ENCODE measurements at regions not wholly inside any gene's neighbourhood (a gene's known extent, or its start where the extent isn't known, plus 50 kb on each side); places are given as distances from the start of the nearest gene placed in this dataset.
"Not testable (repeated sequence)": the region's sequence is repeated elsewhere in the genome, so short reads cannot be mapped to it uniquely, and the experiment has no call there.

DNA sequence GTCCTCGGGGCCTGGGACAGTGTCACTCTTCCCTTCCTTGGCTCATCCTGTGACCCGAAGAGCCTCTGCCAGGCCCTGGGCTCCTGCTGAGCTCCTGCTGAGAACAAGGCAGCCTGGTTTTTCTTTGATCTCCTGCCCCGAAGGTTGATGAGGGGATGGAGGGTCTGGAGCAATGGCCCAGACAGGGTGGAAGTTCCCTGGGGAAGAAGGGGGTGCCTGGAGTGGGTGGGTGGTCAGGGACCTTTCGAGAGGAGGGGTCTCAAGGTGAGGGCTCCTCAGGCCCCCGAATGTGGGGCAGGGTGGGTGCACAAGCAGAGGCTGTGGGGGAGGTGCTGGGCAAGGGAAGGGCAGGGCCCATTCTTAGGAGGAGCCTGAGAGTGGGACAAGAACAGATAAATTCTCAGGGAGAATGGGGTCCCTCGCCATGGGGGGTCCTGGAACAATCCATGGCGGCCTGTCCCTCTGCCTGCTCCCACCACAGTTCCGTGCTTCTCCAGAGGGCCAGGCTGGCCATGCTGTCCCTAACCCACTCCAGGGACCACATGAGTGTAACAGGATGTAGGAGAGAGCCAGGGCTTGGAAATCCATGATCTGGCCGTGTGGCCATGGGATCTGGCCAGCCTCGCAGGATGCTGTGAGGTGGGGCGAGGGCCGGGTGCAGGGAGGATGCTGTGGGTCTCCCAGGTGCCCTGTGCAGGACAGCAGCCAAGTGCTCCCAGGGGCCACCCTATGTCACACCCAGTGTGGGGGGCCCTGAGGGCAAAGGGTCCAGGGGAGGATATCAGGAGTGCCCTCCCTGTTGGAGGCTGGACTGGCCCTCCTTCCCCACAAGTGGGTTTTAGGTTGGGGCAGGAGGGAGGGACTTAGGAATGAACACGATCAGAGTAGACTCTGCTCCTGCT, 128.5 kb upstream of the LPCAT1 start:
- no peak for DNase-seq

DNA sequence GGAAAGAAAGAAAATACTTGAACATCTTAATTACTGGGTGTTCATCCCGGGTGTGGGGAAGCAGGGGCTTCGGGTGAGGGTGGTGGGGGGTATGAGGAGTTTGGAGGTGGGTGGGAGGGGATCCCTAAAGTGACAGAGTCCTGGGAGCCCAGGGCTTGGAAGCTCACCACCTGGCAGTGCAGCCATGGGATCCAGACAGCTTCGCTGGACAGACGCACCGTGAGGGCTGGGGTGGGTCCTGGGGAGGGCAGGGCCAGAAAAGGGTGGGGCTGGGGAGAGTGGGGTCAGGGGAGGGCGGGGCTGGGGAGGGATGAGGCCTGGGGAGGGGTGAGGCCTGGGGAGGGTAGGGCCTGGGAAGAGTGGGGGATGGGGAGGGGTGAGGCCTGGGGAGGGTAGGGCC, 127.5 kb upstream of the LPCAT1 start:
- DNase-seq, result no peak

DNA sequence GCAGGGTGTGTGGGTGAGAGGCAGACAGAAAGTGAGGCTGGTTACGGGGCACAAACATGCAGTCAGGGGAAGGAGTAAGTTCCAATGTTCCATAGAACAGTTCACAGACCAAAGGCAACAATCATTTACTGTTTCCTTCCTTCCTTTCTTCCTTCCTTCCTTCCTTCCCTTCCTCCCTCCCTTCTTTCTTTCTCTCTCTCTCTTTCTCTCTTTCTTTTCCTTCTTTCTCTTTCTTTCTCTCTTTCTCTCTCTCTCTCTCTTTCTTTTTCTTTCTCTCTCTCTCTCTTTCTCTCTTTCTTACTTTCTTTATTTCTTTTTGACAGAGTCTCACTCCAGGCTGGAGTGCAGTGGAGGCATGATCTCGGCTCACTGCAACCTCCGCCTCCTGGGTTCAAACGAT, 125.8 kb upstream of the LPCAT1 start:
- DNase-seq, result no peak

DNA sequence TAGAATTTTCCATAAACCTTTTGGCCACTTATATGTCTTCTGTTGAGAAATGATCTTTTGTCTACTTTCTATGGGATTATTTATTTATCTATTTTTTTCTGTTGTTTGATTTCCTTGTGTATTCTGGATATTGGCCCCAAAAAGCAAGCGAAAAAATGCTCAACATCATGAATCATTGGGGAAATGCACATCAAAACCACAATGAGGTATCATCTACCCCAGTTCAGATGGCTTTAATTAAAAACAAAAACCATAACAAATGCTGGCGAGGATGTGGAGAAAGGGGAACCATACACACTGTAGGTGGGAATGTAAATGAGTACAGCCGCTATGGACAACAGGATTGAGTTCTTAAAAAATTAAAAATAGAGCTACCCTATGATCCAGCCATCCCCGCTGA, 125.0 kb upstream of the LPCAT1 start:
- DNase-seq, result no peak

DNA sequence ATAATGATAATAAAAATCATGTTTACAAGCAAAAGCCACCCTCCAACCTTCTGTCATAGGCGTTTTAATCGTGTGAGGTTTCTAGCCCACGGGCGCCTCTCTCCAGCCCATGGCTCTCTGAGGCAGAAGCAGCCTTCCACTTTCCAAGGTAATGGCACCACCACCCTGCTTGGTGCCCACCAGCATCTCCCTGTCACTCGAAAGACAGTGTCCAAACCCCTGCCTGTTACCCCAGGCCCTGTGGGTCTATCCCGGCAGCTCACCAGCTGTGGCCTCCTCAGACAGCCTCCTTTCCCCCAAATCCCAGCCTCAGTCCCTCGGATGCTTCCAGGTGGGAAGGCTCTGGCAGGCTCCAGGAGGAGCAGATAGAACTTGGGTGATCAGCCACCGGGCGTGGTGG, 123.8 kb upstream of the LPCAT1 start:
- DNase-seq, result no peak

DNA sequence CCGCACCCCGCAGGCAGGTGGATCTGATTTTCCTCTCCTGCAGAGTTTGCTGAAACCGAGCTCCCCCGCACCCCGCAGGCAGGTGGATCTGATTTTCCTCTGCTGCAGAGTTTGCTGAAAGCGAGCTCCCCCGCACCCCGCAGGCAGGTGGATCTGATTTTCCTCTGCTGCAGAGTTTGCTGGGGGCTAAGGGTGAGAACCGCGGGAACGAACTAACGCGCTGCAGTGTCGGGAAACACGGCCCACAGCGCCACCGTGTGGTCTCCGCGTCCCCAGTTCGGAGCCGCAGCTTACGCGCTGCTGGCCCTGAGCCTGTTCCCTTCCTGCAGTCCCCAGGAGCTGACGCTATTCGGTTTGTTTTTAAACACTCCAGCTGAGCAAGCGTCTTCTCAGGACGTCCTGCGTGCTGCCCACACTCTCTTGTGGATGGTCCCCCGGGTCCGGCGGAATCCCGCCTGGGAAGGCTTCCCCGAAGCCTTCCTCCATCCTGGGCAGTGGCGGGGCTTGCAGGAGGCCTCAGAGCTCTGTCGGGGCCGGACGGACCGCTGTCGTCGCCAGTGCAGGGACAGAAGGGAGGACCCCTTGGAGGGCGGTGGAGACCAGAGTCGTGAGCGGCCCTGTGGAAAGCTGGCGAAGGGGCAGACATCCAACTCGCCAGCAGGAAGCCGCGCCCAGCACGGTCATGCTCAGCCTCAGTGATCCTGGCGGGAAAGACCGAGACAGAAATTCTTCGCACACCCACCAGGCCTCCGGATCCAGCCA, 121.2 kb upstream of the LPCAT1 start:
- peak; percentile 89 for DNase-seq

DNA sequence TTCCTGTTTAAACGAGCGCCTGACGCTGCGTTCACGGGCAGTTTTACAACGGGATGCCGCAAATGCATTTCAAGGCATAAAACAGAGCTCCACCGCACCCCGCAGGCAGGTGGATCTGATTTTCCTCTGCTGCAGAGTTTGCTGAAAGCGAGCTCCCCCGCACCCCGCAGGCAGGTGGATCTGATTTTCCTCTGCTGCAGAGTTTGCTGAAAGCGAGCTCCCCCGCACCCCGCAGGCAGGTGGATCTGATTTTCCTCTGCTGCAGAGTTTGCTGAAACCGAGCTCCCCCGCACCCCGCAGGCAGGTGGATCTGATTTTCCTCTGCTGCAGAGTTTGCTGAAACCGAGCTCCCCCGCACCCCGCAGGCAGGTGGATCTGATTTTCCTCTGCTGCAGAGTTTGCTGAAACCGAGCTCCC, 120.6 kb upstream of the LPCAT1 start:
- DNase-seq, result not testable (repeated sequence)

DNA sequence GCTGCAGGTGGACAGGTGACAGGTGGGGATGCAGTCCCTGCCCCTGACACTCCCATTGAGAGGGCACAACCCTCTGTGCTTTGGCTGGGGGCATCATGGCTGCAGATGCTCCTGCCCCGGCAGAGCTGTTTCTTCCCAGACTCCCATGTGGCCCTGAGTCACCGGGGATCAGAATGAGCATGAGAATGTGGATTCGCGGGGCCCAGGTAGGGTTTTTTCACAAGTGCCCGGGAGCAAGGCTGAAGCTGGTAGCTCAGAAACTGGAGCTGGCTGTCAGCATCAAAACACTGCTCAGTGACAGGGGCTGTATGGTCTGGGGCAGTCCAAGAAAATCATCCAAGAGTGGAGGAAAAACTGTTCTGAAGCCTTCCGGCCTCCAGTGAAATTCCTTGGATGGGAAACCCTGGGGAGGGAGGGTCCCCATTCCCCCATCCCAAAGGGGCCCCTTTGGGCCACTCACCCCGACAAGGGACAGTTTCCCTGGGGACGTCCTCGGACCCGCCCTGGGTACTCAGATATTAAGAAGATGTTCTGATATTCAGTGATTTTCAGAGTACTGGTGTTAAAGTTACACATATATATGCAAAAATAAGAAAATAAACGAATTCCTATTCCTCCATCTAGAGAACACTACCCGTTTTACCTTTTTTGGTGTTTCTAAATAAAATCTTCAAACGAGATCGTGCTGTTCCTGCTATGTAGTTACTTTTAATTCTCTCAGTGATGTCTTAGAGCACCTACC, 120.1 kb upstream of the LPCAT1 start:
- no peak for DNase-seq

DNA sequence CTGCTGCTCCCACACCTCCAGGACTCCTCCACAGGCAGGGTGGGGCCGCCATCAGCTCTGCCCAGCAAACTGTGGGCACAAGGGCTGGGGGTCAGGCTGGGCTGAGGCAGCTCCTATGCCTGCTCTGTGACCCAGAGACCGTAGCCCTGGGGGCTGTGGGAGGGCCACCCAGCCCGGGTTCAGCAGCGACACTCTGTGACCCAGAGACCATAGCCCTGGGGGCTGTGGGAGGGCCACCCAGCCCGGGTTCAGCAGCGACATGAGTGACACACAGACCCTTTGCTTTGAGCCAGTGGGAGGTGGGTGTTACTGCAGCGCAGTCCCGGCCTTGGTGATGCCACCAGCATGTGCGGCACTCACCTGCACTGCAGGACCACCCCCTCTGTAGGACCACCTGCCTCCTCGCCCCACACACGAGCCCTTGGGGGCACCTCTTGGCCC, 118.9 kb upstream of the LPCAT1 start:
- DNase-seq, result no peak

DNA sequence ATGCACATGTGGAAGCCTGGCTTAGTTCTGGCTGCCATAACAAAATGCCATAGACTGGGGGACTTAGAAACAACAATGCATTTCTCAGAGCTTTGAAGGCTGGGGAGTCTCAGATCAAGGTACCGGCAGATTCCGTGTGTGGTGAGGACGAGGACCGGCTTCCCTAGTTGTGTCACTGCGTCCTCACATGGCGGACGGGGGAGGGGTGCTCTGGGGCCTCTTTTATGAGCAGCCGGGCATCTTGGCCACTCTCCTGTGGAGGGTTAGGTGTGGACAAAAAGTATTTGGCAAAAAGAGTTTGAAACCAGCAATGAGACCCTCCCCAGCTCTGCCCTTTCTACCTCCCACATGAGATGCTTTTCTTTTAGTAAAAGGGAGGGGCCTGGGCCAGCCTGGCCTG, 118.5 kb upstream of the LPCAT1 start:
- no peak for DNase-seq

DNA sequence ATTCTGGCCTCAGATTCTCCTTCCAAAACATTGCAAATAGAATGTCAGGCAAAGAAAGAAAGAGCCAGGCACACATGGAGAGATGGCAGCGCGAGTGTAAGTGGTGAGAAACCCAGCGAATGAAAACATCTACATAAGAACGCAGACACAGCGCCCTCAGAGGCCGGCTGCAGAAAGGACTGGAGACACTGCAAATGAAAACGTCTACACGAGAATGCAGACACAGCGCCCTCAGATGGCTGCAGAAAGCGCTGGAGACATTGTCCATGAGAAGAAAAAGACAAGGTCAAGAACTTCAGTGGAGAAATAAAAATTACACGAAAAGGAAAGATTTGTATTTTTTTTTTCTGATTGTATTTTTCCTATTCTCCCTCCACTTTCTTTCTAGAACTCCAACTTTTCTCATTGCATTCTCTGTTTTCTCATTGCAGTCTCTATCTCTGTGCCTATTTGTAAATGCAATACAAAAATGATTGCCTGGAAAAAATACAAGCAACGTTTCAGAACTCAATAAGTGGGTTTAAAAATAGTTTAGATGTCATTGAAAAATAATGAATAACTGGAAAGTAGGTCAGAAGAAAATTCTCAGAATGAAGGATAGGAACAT, 117.9 kb upstream of the LPCAT1 start:
- peak; percentile 95 for DNase-seq

DNA sequence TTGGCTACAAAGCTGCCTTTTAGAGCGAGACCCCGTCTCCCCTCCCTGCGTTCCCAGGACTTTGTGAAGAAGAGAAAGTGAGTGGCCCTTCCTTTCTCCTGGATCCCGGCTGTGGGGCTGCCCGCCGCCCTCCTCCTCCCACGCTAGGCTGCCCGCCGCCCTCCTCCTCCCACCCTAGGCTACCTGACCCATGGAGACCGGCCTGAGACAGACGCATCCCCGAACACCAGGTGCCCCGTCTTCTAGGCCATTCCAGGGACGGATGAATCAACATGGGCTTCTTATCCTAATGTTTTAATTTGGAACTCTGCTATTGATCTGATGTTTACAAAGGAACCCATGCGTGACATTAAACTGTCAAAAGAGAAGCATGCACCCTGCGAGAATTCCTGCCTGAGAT, 117.3 kb upstream of the LPCAT1 start:
- DNase-seq, result no peak

DNA sequence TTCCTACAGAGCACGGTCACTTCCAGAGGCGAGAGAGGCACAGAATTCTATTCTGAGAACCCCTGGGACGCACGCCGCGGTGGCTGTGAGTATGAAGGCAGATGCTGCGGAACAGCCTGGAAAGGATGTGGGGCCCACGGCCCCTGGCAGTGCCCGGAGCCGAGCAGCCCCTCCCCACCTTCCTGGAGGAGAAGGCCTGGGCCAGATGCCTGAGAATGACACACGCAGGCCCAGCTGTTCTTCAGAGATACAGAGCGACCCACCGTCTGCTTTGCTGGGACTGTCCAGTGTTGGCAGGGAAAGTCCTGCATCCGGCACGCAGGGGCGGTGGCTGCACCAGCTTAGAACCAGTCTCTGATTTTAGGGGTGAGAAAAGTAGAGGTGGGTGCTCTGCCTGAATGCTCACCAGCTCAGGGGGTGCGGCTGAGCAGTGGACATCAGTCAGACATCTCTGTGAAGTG, 116.7 kb upstream of the LPCAT1 start:
- DNase-seq, result no peak

DNA sequence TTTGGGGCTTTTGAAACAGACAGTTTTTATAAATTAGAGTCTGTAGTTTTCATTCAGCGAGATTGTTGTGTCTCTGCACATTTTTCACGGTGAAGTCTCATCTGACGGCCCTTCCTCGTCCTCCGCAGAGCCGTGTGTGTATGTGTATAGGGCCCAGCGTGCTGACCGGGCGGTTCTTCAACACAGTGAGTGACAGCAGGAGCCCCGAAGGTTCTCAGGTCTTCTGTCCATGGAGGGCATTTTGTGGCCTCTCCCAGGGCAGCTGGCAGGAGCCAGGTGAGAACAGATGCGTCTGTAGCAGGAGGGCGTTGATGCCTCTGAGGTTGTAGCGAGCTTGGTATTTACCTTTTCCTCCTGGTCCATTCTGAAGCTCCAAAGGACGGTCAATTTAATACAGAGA, 116.0 kb upstream of the LPCAT1 start:
- no peak for DNase-seq

DNA sequence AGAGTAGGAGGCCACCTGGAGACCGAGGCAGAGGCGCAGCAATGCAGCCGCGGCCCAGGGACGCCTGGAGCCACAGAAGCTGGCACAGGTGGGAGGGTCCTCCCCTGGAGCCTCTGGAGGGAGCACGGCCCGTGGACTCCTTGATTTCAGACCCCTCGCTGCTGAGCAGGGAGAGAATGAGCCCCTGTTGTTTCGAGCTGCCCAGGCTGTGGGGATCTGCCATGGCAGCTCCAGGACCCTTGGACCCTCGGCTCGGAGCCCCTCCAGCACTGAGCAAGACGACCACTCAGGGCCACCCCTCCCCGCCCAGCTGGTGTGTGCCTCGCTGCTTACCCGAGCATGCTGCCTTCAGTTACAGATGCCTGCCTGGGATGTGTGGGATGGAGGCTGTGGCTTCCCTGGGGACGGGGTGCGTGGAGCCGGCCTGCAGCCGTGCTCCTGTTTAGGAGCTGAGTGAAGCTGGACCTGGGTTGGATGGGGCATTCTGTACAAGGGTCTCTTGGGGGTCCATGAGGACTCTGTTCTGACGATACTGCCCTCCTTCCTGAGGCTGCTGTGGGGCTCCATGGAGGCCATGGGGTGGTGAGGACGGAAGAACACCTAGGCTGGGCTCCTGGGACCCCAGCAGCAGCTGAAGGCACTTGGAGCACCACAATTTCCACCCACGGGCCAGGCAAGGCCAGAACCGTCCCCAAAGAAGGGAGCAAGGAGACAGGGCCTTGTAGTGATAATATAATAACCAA, 115.1 kb upstream of the LPCAT1 start:
- no peak for DNase-seq

DNA sequence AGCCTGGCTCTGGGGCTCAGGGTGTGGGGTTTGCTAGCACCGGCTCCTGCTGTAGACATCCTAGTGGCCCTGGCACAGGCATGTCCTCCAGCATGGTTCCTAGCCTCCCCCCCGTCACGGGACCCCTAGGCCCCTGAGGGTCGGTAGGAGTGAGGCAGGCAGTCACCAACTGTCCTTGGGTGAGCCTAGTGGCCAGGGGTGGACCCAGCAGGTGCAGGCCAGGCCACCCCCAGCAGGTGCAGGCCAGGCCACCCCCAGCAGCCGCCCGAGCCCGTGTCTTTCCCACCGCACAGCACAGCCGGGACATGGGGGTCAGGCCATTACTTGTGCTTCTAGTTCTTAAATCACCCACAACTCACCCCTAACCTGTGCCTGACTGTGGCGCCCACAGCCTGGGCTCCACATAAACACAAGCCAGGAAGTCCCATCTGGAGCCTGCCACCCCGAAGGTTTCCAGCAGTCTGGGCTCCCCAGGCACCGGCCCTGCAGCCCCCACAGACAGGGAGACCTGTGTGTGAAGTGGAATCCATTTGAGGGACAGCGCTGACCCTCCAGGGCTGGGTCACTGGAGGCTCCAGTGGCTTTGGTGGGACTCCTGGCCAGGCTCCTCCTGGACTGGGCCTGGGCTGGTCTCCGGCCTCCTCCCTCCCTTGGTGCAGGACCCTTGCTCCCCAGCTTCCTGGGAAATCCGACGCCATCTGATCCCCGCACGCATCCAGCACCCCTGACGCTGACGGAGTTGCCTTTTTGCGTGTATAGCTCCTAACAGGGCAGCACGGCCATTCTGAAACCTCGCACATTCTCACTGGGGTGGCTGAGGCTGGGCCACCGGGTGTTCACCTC, 114.1 kb upstream of the LPCAT1 start:
- DNase-seq, result no peak

DNA sequence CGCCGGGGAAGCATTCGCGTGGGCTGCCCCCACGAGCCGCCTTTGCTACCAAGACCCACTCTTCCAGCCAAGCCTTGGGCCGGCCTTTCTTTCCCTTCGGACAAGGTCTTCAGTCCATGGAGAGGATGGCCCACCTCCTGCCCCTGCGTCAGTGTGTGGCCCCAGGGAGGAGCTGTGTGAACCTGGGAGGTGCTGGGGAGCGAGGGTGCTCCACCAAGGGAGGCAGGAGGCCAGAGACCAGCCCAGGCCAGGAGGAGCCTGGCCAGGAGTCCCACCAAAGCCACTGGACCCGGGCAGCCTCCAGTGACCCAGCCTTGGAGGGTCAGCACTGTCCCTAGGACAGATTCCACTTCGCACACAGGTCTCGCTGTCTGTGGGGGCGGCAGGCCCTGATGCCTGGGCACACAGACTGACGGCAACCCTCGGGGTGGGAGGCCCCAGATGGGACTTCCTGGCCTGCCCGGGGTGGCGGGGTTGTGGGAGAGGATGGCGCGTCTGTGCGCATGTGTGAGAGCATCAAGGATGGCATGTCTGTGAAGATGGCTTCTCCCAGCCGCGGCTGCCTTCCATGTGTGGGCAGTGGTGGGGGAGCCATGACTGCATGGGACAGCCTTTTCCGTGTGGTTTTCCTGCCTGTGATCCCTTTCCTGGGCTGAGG, 113.3 kb upstream of the LPCAT1 start:
- DNase-seq, result no peak

DNA sequence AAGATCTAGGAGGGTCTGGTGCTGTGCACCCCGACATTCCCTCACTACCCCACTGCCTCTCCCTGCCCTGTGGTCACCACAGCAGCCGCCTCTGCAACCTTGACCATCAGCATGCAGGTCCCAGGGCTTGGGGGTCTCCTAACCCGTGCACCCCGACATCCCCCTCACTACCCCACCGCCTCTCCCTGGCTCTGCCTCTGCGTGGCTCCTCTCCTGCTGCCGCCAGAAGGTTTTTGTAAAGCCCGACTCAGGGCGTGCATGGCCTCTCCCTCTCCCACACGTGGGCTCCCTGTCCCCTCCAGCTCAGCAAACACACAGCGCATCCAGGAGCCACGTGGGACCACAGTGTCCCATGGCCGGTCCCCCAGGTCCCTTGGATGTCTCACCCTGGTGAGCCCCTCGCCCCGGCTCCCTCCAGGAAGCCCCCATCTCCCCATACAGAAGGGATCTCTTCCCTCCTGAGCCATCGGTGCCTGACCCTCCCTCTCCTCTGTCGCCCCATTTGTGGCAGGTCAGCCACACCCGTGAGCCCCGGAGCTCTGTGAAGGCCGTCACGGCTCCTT, 112.5 kb upstream of the LPCAT1 start:
- not testable (repeated sequence) for DNase-seq

DNA sequence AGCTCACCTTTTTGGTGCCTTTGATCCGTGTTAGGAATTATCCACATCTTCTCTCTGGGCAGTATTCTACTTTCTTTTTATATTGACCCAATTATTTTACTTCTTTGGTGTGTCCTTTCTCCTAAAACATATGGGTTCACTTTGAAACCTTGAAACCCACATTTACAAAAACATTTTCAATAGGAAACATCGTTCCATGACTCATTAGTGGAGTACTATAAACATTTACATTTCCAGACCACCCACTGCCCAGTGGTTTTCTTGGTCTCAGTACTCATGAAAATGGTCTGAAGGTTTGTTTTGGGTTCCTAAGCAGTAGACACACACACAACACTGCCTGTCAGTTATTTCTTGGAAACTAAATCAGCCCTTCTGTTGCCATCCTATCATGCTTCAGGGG, 111.7 kb upstream of the LPCAT1 start:
- DNase-seq, result not testable (repeated sequence)

DNA sequence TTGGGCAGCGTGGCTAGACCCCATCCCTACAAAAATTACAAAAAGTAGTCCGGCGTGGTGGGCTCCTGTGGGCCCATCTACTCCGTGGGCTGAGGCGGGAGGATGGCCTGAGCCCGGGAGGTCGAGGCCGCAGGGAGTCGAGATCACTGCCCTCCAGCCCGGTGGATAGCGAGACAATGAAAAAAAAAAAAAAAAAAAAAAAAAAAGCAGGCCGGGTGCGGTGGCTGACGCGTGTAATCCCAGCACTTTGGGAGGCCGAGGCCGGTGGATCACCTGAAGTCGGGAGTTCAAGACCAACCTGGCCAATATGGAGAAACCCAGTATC, 110.5 kb upstream of the LPCAT1 start:
- DNase-seq, result no peak

Data from hematopoietic multipotent progenitor cell treated with erythropoietin and hydrocortisone succinate and interleukin-3 and kit ligand, for 4 days (in vitro differentiated cells).